Activated T-cell treated with anti-CD3 and anti-CD28 coated beads, Interleukin-2, amount 50 U/mL, for 4 hours (primary cell): ENCODE measurements at regions not wholly inside any gene's neighbourhood (a gene's known extent, or its start where the extent isn't known, plus 50 kb on each side); places are given as distances from the start of the nearest gene placed in this dataset.
"Not testable (repeated sequence)": the region's sequence is repeated elsewhere in the genome, so short reads cannot be mapped to it uniquely, and the experiment has no call there.

ENCODE experiments used
- ATAC-seq, 2 donors: fragments of 200-7000 bp; cut with Tn5 transposase; one replicate each; pipeline ENCODE4 v1.10.0; 2021
- DNase-seq: peaks from one replicate; pipeline ENCODE4 v3.0.0-alpha.2; 2020
- H3K27me3 Mint-ChIP-seq: one replicate; pipeline ENCODE4 v1.8.0; 2021; ENCODE audit warnings: low read depth, mixed read lengths
- H3K36me3 Mint-ChIP-seq: one replicate; pipeline ENCODE4 v1.8.0; 2022; ENCODE audit warnings: mixed read lengths; ENCODE audit not compliant: insufficient read depth
- H3K4me1 Mint-ChIP-seq: one replicate; pipeline ENCODE4 v1.8.0; 2021; ENCODE audit warnings: low read depth, mixed read lengths
- H3K4me3 Mint-ChIP-seq: one replicate; pipeline ENCODE4 v1.8.0; 2021; ENCODE audit warnings: mild to moderate bottlenecking, moderate library complexity, mixed read lengths
- H3K9me3 Mint-ChIP-seq: one replicate; pipeline ENCODE4 v1.8.0; 2021; ENCODE audit warnings: mixed read lengths

DNA sequence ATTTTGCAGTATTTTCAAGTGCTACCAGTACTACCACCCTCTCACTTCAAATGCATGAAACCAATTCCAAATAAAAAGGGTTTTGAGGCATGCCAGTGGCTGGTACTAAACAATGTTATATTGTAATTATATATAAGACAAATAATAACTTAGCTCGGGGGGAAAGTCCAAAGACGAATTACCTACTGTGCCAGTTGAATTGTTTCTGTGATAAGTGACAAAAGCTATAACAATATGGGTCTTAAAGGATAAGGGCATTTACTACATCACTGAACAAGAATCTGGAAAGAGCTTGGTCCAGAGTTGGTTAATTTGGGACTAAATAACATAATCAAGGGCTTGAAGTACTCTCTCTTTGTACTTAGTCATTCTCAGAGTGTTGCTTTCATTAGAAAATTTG, 404.7 kb upstream of the CHAC2 start:
- ATAC-seq (no peak), DNase-seq (no peak)
- no peaks in the 10 kb centered on the region for H3K36me3 Mint-ChIP-seq
- H3K9me3 Mint-ChIP-seq, result peaks cover 19% of the 10 kb centered on the region
- no peaks in the 10 kb centered on the region for H3K4me1 Mint-ChIP-seq
- H3K27me3 Mint-ChIP-seq, result no peaks in the 10 kb centered on the region
- no peak overlapping the region for H3K4me3 Mint-ChIP-seq

DNA sequence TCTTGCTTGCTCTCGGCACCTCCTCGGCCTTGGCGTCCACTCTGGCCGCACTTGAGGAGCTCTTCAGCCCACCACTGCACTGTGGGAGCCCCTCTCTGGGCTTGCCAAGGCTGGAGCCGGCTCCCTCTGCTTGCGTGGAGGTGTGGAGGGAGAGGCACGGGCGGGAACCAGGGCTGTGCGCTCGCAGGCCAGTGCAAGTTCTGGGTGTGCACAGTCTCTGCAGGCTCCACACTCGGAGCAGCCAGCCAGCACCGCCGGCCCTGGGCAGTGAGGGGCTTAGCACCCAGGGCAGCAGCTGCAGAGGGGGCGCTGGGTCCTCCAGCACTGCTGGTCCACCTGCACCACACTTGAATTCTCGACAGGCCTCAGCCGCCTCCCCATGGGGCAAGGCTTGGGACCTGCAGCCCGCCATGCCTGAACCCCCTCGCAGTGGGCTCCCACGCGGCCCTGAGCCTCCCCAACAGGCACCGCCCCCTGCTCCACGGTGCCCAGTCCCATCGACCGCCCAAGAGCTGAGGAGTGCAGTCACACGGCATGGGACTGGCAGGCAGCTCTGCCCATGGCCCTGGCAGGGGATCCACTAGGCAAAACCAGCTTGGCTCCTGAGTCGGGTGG, 411.2 kb upstream of the CHAC2 start:
- Mint-ChIP-seq H3K4me3 (no peak overlapping the region), H3K4me1 (no peaks in the 10 kb centered on the region), H3K9me3 (peaks cover 22% of the 10 kb centered on the region), H3K27me3 (no peaks in the 10 kb centered on the region), H3K36me3 (no peaks in the 10 kb centered on the region)
- no peak for DNase-seq
- ATAC-seq, result no peak

DNA sequence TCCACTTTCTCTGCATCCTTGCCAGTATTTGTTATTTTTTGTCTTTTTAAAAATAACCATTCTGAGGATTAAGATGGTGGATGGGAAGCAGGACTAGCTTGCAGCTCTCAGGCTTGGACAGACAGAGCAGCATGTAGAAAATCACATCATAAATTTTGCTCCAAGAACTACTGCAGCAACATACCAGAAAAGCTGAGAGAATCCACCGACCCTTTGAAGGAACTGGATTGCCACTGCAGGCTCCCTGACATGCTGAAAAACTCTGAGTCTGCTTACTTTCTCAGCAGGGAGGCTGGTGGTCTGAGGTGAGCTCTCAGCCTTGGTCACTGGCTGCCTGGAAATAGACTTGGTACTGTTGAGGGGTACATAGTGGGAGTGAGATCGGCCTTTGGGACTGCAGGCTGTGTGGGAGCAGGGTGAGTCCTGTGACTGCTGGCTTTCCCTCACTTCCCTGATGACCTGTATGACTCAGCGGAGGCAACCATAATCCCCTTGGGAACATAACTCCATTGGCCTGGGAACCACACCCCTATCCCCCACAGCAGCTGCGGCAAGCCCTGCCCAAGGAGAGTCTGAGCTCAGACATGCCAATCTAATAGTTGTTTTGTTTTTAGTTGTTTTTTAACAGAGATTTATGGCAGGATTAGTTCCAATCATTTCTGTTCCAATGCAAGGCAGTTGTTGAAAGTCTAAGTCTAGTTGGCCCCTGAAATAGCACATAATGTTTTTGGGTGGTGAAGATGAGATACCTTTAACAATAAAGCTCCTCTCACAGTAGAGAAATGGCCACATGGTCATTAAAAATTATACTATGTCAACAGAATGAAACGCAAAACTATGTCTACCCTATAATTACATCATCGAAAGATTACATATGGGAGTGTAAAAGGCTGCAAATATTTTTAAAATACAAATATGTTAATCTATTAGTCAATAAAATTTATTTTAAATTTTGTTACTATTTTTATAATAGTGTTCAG, 414.2 kb upstream of the CHAC2 start:
- Mint-ChIP-seq H3K4me1 (no peaks in the 10 kb centered on the region), H3K36me3 (no peaks in the 10 kb centered on the region), H3K27me3 (no peaks in the 10 kb centered on the region), H3K9me3 (peaks cover 14% of the 10 kb centered on the region), H3K4me3 (no peak overlapping the region)
- DNase-seq (no peak), ATAC-seq (no peak)

DNA sequence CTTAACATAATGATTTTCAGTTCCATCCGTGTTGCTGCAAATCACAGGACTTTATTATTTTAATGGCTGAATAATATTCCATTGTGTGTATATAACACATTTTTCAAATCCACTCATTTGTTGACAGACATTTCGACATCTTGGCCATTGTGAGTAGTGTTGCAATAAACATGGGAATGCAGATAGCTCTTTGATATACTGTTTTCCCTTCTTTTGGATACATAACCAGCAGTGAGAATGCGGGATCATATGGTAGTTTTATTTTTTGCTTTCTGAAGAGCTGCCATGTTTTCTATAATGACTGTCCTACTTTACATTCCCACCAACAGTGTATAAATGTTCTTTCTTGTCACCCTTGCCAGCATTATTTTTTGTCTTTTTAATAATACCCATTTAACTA, 420.3 kb upstream of the CHAC2 start:
- Mint-ChIP-seq H3K4me1 (no peaks in the 10 kb centered on the region), H3K9me3 (no peaks in the 10 kb centered on the region), H3K4me3 (no peak overlapping the region), H3K36me3 (no peaks in the 10 kb centered on the region), H3K27me3 (no peaks in the 10 kb centered on the region)
- no peak for ATAC-seq
- DNase-seq, result no peak

DNA sequence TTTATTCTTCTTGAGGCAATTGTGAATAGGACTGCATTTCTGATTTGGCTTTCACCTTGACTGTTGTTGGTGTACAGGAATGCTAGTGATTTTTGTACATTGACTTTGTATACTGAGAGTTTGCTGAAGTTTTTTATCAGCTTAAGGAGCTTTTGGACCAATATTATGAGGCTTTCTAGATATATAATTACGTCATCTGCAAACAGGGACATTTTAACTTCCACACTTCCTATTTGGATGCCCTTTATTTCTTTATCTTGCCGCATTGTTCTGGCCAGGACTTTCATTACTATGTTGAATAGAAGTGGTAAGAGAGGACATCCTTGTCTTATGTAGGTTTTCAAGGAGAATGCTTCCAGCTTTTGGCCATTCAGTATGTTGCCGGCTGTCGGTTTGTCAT, 425.4 kb upstream of the CHAC2 start:
- DNase-seq (no peak), ATAC-seq (no peak)
- H3K4me3 Mint-ChIP-seq, result no peak overlapping the region
- H3K4me1 Mint-ChIP-seq, result no peaks in the 10 kb centered on the region
- no peaks in the 10 kb centered on the region for H3K27me3 Mint-ChIP-seq
- no peaks in the 10 kb centered on the region for H3K36me3 Mint-ChIP-seq
- no peaks in the 10 kb centered on the region for H3K9me3 Mint-ChIP-seq

DNA sequence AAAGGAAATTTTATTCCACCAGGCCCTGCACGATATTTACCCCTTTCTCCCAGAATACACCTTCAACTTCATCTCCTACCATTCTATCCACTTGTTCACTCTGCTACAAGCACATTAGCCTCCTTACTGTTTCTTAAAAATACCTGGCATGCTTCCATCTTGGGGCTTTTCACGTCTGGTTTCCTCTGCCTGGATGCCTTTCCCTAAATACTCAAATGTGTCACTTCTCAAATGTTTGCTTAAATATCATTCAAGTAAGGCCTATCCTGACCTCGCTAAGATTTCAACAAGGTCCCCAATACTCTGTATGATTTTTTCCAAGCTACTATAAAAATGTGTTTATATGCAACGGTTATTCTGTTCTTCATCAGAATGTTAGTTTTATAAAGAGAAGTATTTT, 433.0 kb upstream of the CHAC2 start:
- no peaks in the 10 kb centered on the region for H3K4me1 Mint-ChIP-seq
- no peaks in the 10 kb centered on the region for H3K36me3 Mint-ChIP-seq
- DNase-seq (no peak), ATAC-seq (no peak)
- H3K4me3 Mint-ChIP-seq, result no peak overlapping the region
- H3K27me3 Mint-ChIP-seq, result no peaks in the 10 kb centered on the region
- no peaks in the 10 kb centered on the region for H3K9me3 Mint-ChIP-seq

DNA sequence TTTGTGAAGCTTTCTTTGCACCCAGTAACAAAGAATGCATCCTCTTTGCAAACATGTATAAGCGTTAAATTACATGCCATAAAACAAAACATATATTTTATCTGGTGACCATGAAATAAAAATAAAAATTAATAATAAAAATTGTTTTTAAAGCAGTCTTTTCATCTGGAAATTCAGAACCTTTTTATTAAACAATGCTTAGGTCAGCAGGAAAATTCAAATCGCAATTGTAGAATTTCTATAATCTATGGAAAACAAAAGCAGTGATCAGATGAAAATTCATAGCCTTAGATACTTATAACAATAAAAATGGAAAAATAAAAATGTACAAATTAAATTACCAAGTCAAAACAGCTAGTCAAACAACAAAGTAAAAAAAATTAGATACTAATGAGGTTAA, 435.9 kb upstream of the CHAC2 start:
- H3K27me3 Mint-ChIP-seq, result no peaks in the 10 kb centered on the region
- no peaks in the 10 kb centered on the region for H3K9me3 Mint-ChIP-seq
- H3K4me3 Mint-ChIP-seq, result no peak overlapping the region
- H3K4me1 Mint-ChIP-seq, result no peaks in the 10 kb centered on the region
- ATAC-seq, result no peak
- H3K36me3 Mint-ChIP-seq, result no peaks in the 10 kb centered on the region
- DNase-seq, result no peak

DNA sequence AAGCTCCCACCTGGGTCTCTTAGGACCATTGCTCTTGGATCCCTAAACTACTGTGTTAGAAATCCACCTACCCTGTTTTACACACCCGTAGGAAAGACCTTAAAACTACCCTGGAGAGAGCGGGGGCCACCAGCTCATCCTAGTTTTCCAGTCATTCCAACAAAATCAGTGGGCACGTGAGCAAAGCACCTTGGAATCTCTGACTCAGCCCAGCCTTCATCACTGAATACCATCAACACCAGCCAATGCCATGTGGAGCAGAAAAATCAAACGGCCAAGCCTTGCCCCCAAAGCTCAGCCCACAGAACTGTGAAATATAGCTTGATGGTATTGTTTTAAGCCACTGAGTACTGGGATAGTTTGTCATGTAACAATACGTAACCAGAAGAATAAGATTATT, 449.7 kb upstream of the CHAC2 start:
- ATAC-seq, result no peak
- Mint-ChIP-seq H3K27me3 (no peaks in the 10 kb centered on the region), H3K9me3 (no peaks in the 10 kb centered on the region), H3K36me3 (no peaks in the 10 kb centered on the region), H3K4me3 (no peak overlapping the region), H3K4me1 (no peaks in the 10 kb centered on the region)
- no peak for DNase-seq

DNA sequence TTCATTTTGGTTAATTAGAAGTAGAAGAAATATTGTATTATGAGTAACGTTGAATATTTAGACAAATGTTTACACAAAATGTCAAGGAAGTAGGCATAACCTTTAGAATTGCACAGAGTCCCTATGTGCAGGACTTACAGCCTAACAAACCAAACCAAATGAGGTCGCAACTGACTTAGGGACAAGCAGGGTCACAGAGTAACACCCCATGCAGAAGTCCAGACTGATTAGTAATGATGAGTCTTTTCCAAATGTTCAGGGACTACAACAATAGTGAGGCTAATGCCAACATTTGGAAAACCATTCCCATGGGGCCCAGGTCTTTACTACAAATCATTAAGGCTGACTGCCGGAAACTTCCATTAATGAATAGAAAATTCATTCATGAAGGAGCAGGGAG, 452.5 kb upstream of the CHAC2 start:
- ATAC-seq, result no peak
- Mint-ChIP-seq H3K9me3 (no peaks in the 10 kb centered on the region), H3K36me3 (no peaks in the 10 kb centered on the region), H3K4me3 (no peak overlapping the region), H3K4me1 (no peaks in the 10 kb centered on the region), H3K27me3 (no peaks in the 10 kb centered on the region)
- DNase-seq, result no peak

DNA sequence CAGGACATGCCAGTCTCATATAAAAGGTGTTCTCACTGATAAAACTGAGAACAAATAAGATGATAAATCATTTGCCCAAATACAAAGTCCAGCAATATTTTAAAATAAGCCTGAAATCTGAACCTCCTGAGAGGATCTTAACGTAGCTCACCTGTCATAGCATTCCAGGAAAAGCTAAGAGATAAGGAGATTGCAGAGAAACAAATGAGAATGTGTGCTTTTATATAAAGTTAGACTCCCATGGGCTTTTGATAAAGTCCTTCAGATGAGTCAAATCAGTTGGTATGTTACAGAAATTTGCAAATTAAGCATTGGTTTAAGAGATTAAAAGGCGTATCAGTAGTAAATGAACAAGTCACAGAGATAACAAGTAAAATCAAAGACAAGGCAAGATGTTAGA, 452.9 kb upstream of the CHAC2 start:
- H3K27me3 Mint-ChIP-seq, result no peaks in the 10 kb centered on the region
- no peaks in the 10 kb centered on the region for H3K36me3 Mint-ChIP-seq
- no peak overlapping the region for H3K4me3 Mint-ChIP-seq
- no peak for ATAC-seq
- H3K9me3 Mint-ChIP-seq, result no peaks in the 10 kb centered on the region
- no peaks in the 10 kb centered on the region for H3K4me1 Mint-ChIP-seq
- DNase-seq, result no peak

DNA sequence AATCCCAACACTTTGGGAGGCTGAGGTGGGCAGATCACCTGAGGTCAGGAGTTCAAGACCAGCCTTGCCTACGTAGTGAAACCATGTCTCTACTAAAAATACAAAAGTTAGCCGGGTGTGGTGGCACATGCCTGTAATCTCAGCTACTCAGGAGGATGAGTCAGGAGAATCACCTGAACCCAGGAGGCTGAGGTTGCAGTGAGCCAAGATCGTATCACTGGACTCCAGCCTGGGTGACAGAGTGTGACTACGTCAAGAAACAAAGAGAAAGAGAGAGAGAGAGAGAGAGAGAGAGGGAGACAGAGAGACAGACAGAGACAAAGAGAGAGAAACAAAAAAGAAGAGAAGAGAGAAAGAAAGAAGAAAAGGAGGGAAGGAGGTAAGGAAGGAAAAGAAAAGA, 454.0 kb upstream of the CHAC2 start:
- not testable (repeated sequence) for ATAC-seq, H3K36me3 Mint-ChIP-seq, DNase-seq, H3K4me1 Mint-ChIP-seq, H3K27me3 Mint-ChIP-seq, H3K4me3 Mint-ChIP-seq, H3K9me3 Mint-ChIP-seq

DNA sequence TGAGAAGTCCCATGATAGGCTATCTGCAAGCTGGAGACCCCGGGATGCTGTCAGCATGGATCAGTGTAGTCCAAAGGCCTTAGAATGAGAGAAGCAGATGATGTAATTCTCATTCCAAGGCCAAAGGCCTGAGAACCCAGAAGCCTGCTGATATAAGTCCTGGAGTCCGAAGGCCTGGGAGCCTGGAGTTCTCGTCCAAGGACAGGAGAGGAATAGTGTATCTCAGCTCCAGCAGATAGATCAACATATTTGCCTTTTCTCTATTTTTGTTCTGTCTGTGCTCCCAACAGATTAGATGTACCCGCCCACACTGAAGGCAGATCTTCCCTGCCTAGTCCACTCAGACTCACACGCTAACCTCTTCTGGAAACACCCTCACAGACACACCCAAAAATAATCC, 454.9 kb upstream of the CHAC2 start:
- H3K9me3 Mint-ChIP-seq, result peaks cover 4% of the 10 kb centered on the region

DNA sequence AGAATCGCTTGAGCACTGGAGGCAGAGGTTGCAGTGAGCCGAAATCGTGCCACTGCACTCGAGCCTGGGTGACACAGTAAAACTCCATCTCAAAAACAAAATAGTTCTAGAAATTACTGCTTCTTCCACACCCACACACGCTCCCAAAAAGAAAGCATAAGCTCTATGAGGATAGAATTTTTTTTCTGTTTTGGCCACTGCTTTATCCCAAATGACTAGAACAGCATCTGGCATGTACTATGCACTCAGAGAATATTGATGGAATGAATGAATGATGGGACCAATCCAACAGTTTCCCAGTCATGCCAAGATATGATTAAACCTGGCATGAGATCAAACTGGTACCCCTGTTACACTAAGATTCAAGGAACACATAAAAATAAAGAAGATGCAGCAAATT, 455.4 kb upstream of the CHAC2 start:
- ATAC-seq (no peak), DNase-seq (no peak)
- Mint-ChIP-seq H3K36me3 (no peaks in the 10 kb centered on the region), H3K9me3 (peaks cover 4% of the 10 kb centered on the region), H3K4me3 (no peak overlapping the region), H3K27me3 (no peaks in the 10 kb centered on the region), H3K4me1 (no peaks in the 10 kb centered on the region)

More for the DNA sequence above, 454.9 kb upstream of the CHAC2 start:
- DNase-seq, result no peak
- H3K36me3 Mint-ChIP-seq, result no peaks in the 10 kb centered on the region
- H3K4me1 Mint-ChIP-seq, result no peaks in the 10 kb centered on the region
- no peak for ATAC-seq
- no peaks in the 10 kb centered on the region for H3K27me3 Mint-ChIP-seq
- no peak overlapping the region for H3K4me3 Mint-ChIP-seq

DNA sequence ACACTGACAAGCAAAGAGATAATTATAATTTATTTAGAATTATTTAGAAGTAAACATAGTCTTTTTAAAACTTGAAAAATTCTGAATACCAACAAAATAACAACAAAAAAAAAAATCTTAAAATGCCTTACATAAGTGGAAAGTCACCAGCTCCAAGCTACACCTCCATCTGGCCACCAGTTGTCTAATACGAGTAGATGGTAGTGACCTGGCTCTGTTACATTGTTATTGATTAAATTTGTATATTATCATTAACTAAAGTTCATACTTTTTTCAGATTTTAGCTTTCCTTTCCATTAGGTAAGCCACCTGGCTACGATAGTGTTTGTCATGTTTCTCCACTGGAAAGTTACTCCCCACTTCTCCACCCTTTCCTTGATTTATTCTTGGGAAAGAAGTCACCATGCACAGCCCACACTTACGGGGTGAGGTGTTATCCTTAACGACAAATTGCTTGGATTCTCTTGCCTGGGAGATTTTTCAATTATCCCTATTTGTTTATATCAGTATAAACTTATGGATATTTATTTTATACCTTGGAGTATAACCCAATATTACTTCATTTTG, 464.5 kb upstream of the CHAC2 start:
- H3K4me3 Mint-ChIP-seq, result no peak overlapping the region
- H3K4me1 Mint-ChIP-seq, result no peaks in the 10 kb centered on the region
- H3K9me3 Mint-ChIP-seq, result no peaks in the 10 kb centered on the region
- no peaks in the 10 kb centered on the region for H3K27me3 Mint-ChIP-seq
- H3K36me3 Mint-ChIP-seq, result no peaks in the 10 kb centered on the region
- ATAC-seq, result no peak
- no peak for DNase-seq

DNA sequence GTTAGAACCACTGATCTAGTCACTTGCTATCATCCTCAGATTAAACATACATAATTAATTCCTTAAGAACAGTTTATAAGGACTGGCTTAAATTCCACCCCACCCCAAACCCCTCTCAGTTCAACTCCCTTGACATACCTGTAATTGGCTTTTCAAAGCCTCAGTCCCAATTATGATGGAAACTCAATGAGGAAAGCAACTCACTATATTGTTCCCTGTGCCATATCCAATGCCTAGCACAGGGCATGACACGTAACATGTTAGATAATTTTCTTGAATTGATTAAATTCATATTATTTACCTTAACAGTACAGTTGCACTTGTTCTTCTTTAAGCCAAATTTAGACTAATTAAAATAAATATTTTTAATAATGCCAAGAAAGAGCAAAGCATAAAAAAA, 465.1 kb upstream of the CHAC2 start:
- no peaks in the 10 kb centered on the region for H3K27me3 Mint-ChIP-seq
- H3K36me3 Mint-ChIP-seq, result no peaks in the 10 kb centered on the region
- no peak for ATAC-seq
- H3K4me3 Mint-ChIP-seq, result no peak overlapping the region
- no peak for DNase-seq
- H3K9me3 Mint-ChIP-seq, result no peaks in the 10 kb centered on the region
- no peaks in the 10 kb centered on the region for H3K4me1 Mint-ChIP-seq
